ENCODE measurements at regions not wholly inside any gene's neighbourhood (a gene's known extent, or its start where the extent isn't known, plus 50 kb on each side); places are given as distances from the start of the nearest gene placed in this dataset.

- Histone ChIP-seq H3K4me3 (ENCODE audit: low read depth, low read length) (no peak overlapping the region), H3K27me3 (ENCODE audit: control insufficient read depth, insufficient read depth, low read length) (no peaks in the 10 kb centered on the region), H3K36me3 (ENCODE audit: control insufficient read depth, insufficient read depth, low read length) (no peaks in the 10 kb centered on the region)
- no peak for TF ChIP-seq CTCF (IDR thresholded peaks at IDR 0.05; ENCODE audit: insufficient read depth, low read length, poor library complexity, severe bottlenecking)
- no peak for DNase-seq (ENCODE audit: low read depth)
These were observed 1012.6 kb downstream of the EFNA5 start for GRCh38 chr5:106658150-106658549.

DNA sequence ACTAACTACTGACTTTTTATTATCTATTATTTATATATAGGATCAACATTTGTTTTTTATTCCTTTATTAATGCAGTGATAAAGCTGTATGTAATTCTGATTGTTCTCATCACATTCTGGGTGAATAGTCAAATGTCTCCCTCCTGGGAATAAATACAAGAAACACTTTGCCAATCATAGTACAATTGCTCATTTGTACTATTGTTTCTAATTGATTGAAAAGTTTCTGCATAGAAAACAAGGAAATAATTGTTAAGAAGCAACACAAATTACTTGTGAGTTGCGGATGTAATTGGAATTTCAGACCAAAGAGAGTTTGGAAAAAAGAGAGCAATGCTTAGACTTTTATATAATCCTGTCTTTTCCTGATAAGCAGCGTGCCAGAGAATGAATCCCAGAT is 1013.9 kb downstream of the EFNA5 start:
- DNase-seq (ENCODE audit: low read depth) = no peak
- no peak for TF ChIP-seq CTCF (IDR thresholded peaks at IDR 0.05; ENCODE audit: insufficient read depth, low read length, poor library complexity, severe bottlenecking)
- Histone ChIP-seq H3K4me3 (ENCODE audit: low read depth, low read length) (no peak overlapping the region), H3K36me3 (ENCODE audit: control insufficient read depth, insufficient read depth, low read length) (no peaks in the 10 kb centered on the region), H3K27me3 (ENCODE audit: control insufficient read depth, insufficient read depth, low read length) (no peaks in the 10 kb centered on the region)

DNA sequence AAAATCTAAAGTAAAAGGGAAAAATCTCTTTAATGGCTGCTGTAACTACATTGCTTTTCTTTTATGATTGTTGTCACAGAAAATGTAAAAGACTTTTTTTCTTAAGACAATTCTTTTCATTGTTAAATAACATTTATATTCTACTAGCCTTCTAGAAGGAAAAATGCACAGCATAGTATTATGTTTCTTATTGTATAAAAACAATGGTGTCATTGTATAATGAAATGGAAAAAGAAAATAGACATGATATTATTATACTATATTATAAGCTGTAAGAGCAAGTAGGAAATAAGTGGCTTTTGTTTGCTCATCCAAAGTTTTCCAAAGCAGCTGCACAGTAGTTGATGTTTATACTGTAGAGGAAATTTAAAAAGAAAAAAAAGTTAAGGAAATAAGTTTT is 1021.7 kb downstream of the EFNA5 start:
- H3K4me3 ChIP-seq (ENCODE audit: low read depth, low read length) = no peak overlapping the region
- H3K27me3 ChIP-seq (ENCODE audit: control insufficient read depth, insufficient read depth, low read length) = no peaks in the 10 kb centered on the region
- no peak for TF ChIP-seq CTCF (IDR thresholded peaks at IDR 0.05; ENCODE audit: insufficient read depth, low read length, poor library complexity, severe bottlenecking)
- no peak for DNase-seq (ENCODE audit: low read depth)
- no peaks in the 10 kb centered on the region for H3K36me3 ChIP-seq (ENCODE audit: control insufficient read depth, insufficient read depth, low read length)

DNA sequence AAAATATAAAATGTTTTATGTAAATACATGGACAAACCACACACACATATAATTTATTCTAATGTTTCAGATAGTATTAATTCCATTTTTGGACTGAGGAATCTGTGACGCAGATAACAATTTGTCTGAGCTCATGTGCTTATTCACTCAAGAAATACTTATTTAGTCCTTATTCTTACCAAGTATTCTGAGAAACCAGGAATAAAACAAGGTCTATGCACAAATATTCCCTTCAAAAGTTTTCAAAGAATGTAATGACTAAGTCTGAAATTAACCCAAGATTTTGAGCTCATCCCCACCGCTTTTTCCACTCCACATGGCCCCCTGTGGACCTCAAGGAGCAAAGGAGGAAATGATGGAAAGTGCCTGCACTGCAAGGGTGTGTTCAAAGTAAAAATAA is 1022.3 kb downstream of the EFNA5 start:
- Histone ChIP-seq H3K36me3 (ENCODE audit: control insufficient read depth, insufficient read depth, low read length) (no peaks in the 10 kb centered on the region), H3K4me3 (ENCODE audit: low read depth, low read length) (no peak overlapping the region), H3K27me3 (ENCODE audit: control insufficient read depth, insufficient read depth, low read length) (no peaks in the 10 kb centered on the region)
- TF ChIP-seq CTCF (IDR thresholded peaks at IDR 0.05; ENCODE audit: insufficient read depth, low read length, poor library complexity, severe bottlenecking) = no peak
- no peak for DNase-seq (ENCODE audit: low read depth)

DNA sequence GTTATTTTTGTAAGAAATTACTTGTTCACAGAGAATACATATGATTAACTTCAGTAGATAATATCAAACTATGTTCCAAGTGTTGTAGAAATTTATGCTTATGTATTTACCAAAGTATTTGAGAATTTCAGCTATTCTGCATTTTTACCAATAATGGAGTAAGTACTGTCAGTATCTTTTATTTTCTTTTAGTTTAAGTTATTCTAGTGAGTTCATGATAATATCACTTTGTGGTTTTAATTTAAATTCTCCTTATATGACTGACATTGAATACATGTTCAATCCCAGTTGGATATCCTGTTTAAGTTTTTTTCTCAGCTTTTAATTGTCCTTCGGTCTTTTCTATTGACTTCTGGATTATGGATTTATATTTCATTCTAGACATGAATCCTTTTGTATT is 1024.6 kb downstream of the EFNA5 start:
- TF ChIP-seq CTCF (IDR thresholded peaks at IDR 0.05; ENCODE audit: insufficient read depth, low read length, poor library complexity, severe bottlenecking) = no peak
- Histone ChIP-seq H3K36me3 (ENCODE audit: control insufficient read depth, insufficient read depth, low read length) (no peaks in the 10 kb centered on the region), H3K27me3 (ENCODE audit: control insufficient read depth, insufficient read depth, low read length) (no peaks in the 10 kb centered on the region), H3K4me3 (ENCODE audit: low read depth, low read length) (no peak overlapping the region)
- DNase-seq (ENCODE audit: low read depth) = no peak

GRCh38 chr5:106640511-106640910 is 1030.2 kb downstream of the EFNA5 start:
- H3K36me3 ChIP-seq (ENCODE audit: control insufficient read depth, insufficient read depth, low read length) = no peaks in the 10 kb centered on the region
- no peak for DNase-seq (ENCODE audit: low read depth)
- no peak overlapping the region for H3K4me3 ChIP-seq (ENCODE audit: low read depth, low read length)
- TF ChIP-seq CTCF (IDR thresholded peaks at IDR 0.05; ENCODE audit: insufficient read depth, low read length, poor library complexity, severe bottlenecking) = no peak
- no peaks in the 10 kb centered on the region for H3K27me3 ChIP-seq (ENCODE audit: control insufficient read depth, insufficient read depth, low read length)
